ENCODE measurements at regions not wholly inside any gene's neighbourhood (a gene's known extent, or its start where the extent isn't known, plus 50 kb on each side); places are given as distances from the start of the nearest gene placed in this dataset.

DNA sequence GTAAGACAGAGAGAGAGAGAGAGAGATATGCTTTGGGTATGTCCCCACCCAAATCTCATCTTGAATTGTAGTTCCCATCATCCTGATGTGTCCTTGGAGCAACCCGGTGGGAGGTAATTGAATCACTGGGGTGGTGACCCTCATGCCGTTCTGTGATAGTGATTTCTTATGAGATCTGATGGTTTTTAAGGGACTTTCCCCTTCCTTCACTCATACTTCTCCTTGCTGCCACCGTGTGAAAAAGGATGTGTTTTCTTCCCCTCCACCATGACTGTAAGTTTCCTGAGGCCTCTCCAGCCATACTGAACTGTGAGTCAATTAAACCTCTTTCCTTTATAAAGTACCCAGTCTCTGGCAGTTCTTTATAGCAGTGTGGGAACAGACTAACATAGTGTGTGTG lies 60.3 kb downstream of the EOMES start:
- DNase-seq (ENCODE audit: low read depth), result no peak
- TF ChIP-seq CTCF (IDR thresholded peaks at IDR 0.05; ENCODE audit: insufficient read depth, low read length), result no peak
- H3K4me3 ChIP-seq (ENCODE audit: low read depth, low read length), result no peak overlapping the region

- DNase-seq (ENCODE audit: low read depth), result peak; percentile 58
- peak; percentile 78 for TF ChIP-seq CTCF (IDR thresholded peaks at IDR 0.05; ENCODE audit: insufficient read depth, low read length)
- no peak overlapping the region for H3K4me3 ChIP-seq (ENCODE audit: low read depth, low read length)
These were observed 62.7 kb downstream of the EOMES start for GRCh38 chr3:27659279-27660021.

- H3K4me3 ChIP-seq (ENCODE audit: low read depth, low read length), result no peak overlapping the region
- DNase-seq (ENCODE audit: low read depth), result peak; percentile 15
- TF ChIP-seq CTCF (IDR thresholded peaks at IDR 0.05; ENCODE audit: insufficient read depth, low read length), result no peak
These were observed 63.4 kb downstream of the EOMES start for GRCh38 chr3:27658741-27659140.

DNA sequence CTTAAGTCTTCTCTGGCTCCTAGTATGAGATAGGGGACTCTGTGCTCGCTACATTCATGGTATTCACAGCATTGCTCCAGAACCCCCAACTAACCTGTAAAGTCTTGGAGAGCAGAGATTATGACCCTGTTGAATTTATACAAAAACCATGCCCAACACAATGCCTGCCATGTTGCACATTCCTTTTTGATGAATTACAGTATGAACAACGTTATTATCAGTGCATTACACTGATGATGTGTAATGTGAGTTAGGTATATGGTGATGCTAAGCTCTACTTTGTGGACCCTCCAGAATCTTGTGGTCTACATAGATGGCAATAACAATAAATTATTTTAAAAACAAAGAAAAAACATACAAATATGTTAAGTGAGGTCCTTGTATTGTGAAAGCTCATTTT lies 64.3 kb downstream of the EOMES start:
- DNase-seq (ENCODE audit: low read depth), result peak; percentile 69
- no peak overlapping the region for H3K4me3 ChIP-seq (ENCODE audit: low read depth, low read length)
- no peak for TF ChIP-seq CTCF (IDR thresholded peaks at IDR 0.05; ENCODE audit: insufficient read depth, low read length)

DNA sequence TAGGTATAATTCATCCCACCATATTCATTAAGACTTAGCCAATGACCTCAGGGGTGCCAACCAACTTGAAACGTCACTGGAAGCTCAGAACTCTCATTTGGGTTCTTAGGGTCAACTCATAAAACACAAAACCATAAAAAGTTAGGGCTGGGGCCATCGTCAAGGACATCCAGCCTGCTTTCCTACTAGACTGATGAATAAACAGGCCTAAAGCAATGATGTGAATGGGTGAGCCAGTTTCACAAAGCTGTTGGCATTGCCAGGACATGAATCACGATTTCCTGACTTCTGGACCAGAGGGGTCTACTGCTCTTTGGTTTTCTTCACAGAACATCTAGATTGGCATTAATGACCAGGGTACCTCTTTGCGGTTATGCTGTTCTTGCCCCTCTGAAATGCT lies 64.7 kb downstream of the EOMES start:
- peak; percentile 60 for DNase-seq (ENCODE audit: low read depth)
- no peak overlapping the region for H3K4me3 ChIP-seq (ENCODE audit: low read depth, low read length)
- no peak for TF ChIP-seq CTCF (IDR thresholded peaks at IDR 0.05; ENCODE audit: insufficient read depth, low read length)

GRCh38 chr3:27656790-27657189 lies 65.3 kb downstream of the EOMES start:
- no peak for TF ChIP-seq CTCF (IDR thresholded peaks at IDR 0.05; ENCODE audit: insufficient read depth, low read length)
- no peak for DNase-seq (ENCODE audit: low read depth)
- H3K4me3 ChIP-seq (ENCODE audit: low read depth, low read length), result no peak overlapping the region

GRCh38 chr3:27655547-27655946 lies 66.6 kb downstream of the EOMES start:
- no peak overlapping the region for H3K4me3 ChIP-seq (ENCODE audit: low read depth, low read length)
- no peak for DNase-seq (ENCODE audit: low read depth)
- no peak for TF ChIP-seq CTCF (IDR thresholded peaks at IDR 0.05; ENCODE audit: insufficient read depth, low read length)
